IgD-negative memory B cell (primary cell): ENCODE measurements at regions not wholly inside any gene's neighbourhood (a gene's known extent, or its start where the extent isn't known, plus 50 kb on each side); places are given as distances from the start of the nearest gene placed in this dataset.
"Not testable (repeated sequence)": the region's sequence is repeated elsewhere in the genome, so short reads cannot be mapped to it uniquely, and the experiment has no call there.

Experiments used
- H3K27ac Mint-ChIP-seq, 3 donors: one replicate each; pipeline ENCODE4 v1.8.0; 2020 to 2022; ENCODE audit warnings: mild to moderate bottlenecking in 3 of 3, mixed read lengths in 3 of 3, moderate library complexity in 1 of 3
- H3K27me3 Mint-ChIP-seq: one replicate; pipeline ENCODE4 v1.8.0; 2021; ENCODE audit warnings: mixed read lengths
- H3K36me3 Mint-ChIP-seq: one replicate; pipeline ENCODE4 v1.8.0; 2020; ENCODE audit warnings: mild to moderate bottlenecking, mixed read lengths
- H3K4me1 Mint-ChIP-seq, 3 donors: one replicate each; pipeline ENCODE4 v1.8.0; 2020 to 2022; ENCODE audit warnings: mixed read lengths in 3 of 3, mild to moderate bottlenecking in 1 of 3
- H3K4me3 Mint-ChIP-seq, 4 donors: one replicate each; pipeline ENCODE4 v1.8.0; 2020 to 2022; ENCODE audit warnings: mild to moderate bottlenecking in 4 of 4, mixed read lengths in 4 of 4, moderate library complexity in 3 of 4
- H3K9me3 Mint-ChIP-seq, 3 donors: one replicate each; pipeline ENCODE4 v1.8.0; 2020 to 2021; ENCODE audit warnings: mixed read lengths in 3 of 3, mild to moderate bottlenecking in 1 of 3

GRCh38 chr20:52433326-52434040, 241.9 kb upstream of the ZFP64 start:
- Mint-ChIP-seq H3K9me3 (peaks cover 6 to 8% (median 8%) of the 10 kb centered on the region in 3 donors), H3K27ac (no peak overlapping the region), H3K36me3 (peaks cover 2% of the 10 kb centered on the region), H3K4me1 (no peaks in the 10 kb centered on the region), H3K4me3 (no peak overlapping the region), H3K27me3 (peaks cover 2% of the 10 kb centered on the region)

- Mint-ChIP-seq H3K27ac (no peak overlapping the region), H3K36me3 (peaks cover 2% of the 10 kb centered on the region), H3K4me1 (no peaks in the 10 kb centered on the region), H3K4me3 (no peak overlapping the region), H3K9me3 (peaks cover 6 to 8% (median 8%) of the 10 kb centered on the region in 3 donors), H3K27me3 (peaks cover 2% of the 10 kb centered on the region)
Measured at GRCh38 chr20:52432740-52433139, 241.2 kb upstream of the ZFP64 start.

GRCh38 chr20:52429029-52429428, 237.4 kb upstream of the ZFP64 start:
- H3K36me3 Mint-ChIP-seq, result peaks cover 4% of the 10 kb centered on the region
- H3K27ac Mint-ChIP-seq, result no peak overlapping the region
- H3K4me1 Mint-ChIP-seq, result no peaks in the 10 kb centered on the region
- H3K9me3 Mint-ChIP-seq, result peaks cover 6 to 8% (median 8%) of the 10 kb centered on the region in 3 donors
- peaks cover 2% of the 10 kb centered on the region for H3K27me3 Mint-ChIP-seq
- H3K4me3 Mint-ChIP-seq, result no peak overlapping the region

- peaks cover 6 to 8% (median 8%) of the 10 kb centered on the region in 3 donors for H3K9me3 Mint-ChIP-seq
- no peak overlapping the region for H3K4me3 Mint-ChIP-seq
- no peaks in the 10 kb centered on the region for H3K4me1 Mint-ChIP-seq
- H3K27me3 Mint-ChIP-seq, result peaks cover 2% of the 10 kb centered on the region
- no peak overlapping the region for H3K27ac Mint-ChIP-seq
- peaks cover 4% of the 10 kb centered on the region for H3K36me3 Mint-ChIP-seq
Measured at GRCh38 chr20:52427960-52428359, 236.4 kb upstream of the ZFP64 start.

GRCh38 chr20:52426856-52427255, 235.3 kb upstream of the ZFP64 start:
- peaks cover 6 to 8% (median 8%) of the 10 kb centered on the region in 3 donors for H3K9me3 Mint-ChIP-seq
- H3K4me3 Mint-ChIP-seq, result no peak overlapping the region
- peaks cover 2% of the 10 kb centered on the region for H3K27me3 Mint-ChIP-seq
- peaks cover 4% of the 10 kb centered on the region for H3K36me3 Mint-ChIP-seq
- no peaks in the 10 kb centered on the region for H3K4me1 Mint-ChIP-seq
- no peak overlapping the region for H3K27ac Mint-ChIP-seq

- Mint-ChIP-seq H3K4me1 (no peaks in the 10 kb centered on the region), H3K36me3 (peaks cover 4% of the 10 kb centered on the region), H3K9me3 (peaks cover 4 to 7% (median 5%) of the 10 kb centered on the region in 3 donors), H3K27ac (no peak overlapping the region), H3K4me3 (no peak overlapping the region), H3K27me3 (no peaks in the 10 kb centered on the region)
Measured at GRCh38 chr20:52425701-52426100, 234.1 kb upstream of the ZFP64 start.

GRCh38 chr20:52425253-52425652, 233.7 kb upstream of the ZFP64 start:
- Mint-ChIP-seq H3K4me3 (no peak overlapping the region), H3K27ac (no peak overlapping the region), H3K36me3 (peaks cover 4% of the 10 kb centered on the region), H3K4me1 (no peaks in the 10 kb centered on the region), H3K9me3 (peaks cover 4 to 7% (median 5%) of the 10 kb centered on the region in 3 donors), H3K27me3 (no peaks in the 10 kb centered on the region)

- H3K9me3 Mint-ChIP-seq, result peaks cover 6 to 11% (median 7%) of the 10 kb centered on the region in 3 donors
- not testable (repeated sequence) for H3K4me1 Mint-ChIP-seq, H3K36me3 Mint-ChIP-seq, H3K4me3 Mint-ChIP-seq, H3K27me3 Mint-ChIP-seq
- H3K27ac Mint-ChIP-seq, result peak overlapping the region in 1 of 3 donors; percentile 63
Measured at GRCh38 chr20:52424357-52424942, 232.9 kb upstream of the ZFP64 start.

GRCh38 chr20:52423536-52424140, 232.1 kb upstream of the ZFP64 start:
- not testable (repeated sequence) for H3K4me3 Mint-ChIP-seq, H3K36me3 Mint-ChIP-seq, H3K4me1 Mint-ChIP-seq, H3K27me3 Mint-ChIP-seq, H3K27ac Mint-ChIP-seq
- H3K9me3 Mint-ChIP-seq, result peaks cover 4 to 15% (median 5%) of the 10 kb centered on the region in 3 donors

GRCh38 chr20:52422574-52423336, 231.2 kb upstream of the ZFP64 start:
- H3K27me3 Mint-ChIP-seq, result no peaks in the 10 kb centered on the region
- no peaks in the 10 kb centered on the region for H3K4me1 Mint-ChIP-seq
- H3K4me3 Mint-ChIP-seq, result no peak overlapping the region
- peaks cover 4 to 17% (median 5%) of the 10 kb centered on the region in 3 donors for H3K9me3 Mint-ChIP-seq
- H3K36me3 Mint-ChIP-seq, result peaks cover 2% of the 10 kb centered on the region
- H3K27ac Mint-ChIP-seq, result no peak overlapping the region

GRCh38 chr20:52420805-52421204, 229.2 kb upstream of the ZFP64 start:
- H3K27ac Mint-ChIP-seq, result no peak overlapping the region
- peaks cover 4 to 17% (median 5%) of the 10 kb centered on the region in 3 donors for H3K9me3 Mint-ChIP-seq
- H3K27me3 Mint-ChIP-seq, result no peaks in the 10 kb centered on the region
- H3K36me3 Mint-ChIP-seq, result no peaks in the 10 kb centered on the region
- H3K4me1 Mint-ChIP-seq, result no peaks in the 10 kb centered on the region
- no peak overlapping the region for H3K4me3 Mint-ChIP-seq

- Mint-ChIP-seq H3K27ac (no peak overlapping the region), H3K4me1 (no peaks in the 10 kb centered on the region), H3K4me3 (no peak overlapping the region), H3K9me3 (peaks cover 4 to 17% (median 5%) of the 10 kb centered on the region in 3 donors), H3K36me3 (peaks cover 2% of the 10 kb centered on the region), H3K27me3 (no peaks in the 10 kb centered on the region)
Measured at GRCh38 chr20:52419205-52419604, 227.6 kb upstream of the ZFP64 start.

- H3K27ac Mint-ChIP-seq, result no peak overlapping the region
- H3K27me3 Mint-ChIP-seq, result no peaks in the 10 kb centered on the region
- H3K4me3 Mint-ChIP-seq, result no peak overlapping the region
- peaks cover 2% of the 10 kb centered on the region for H3K36me3 Mint-ChIP-seq
- H3K9me3 Mint-ChIP-seq, result peaks cover 5 to 26% (median 13%) of the 10 kb centered on the region in 3 donors
- no peaks in the 10 kb centered on the region for H3K4me1 Mint-ChIP-seq
Measured at GRCh38 chr20:52416953-52417352, 225.4 kb upstream of the ZFP64 start.

GRCh38 chr20:52411611-52412010, 220.0 kb upstream of the ZFP64 start:
- Mint-ChIP-seq H3K9me3 (peaks cover 3 to 10% (median 8%) of the 10 kb centered on the region in 3 donors), H3K4me1 (peaks cover 0 to 8% (median 4%) of the 10 kb centered on the region in 3 donors), H3K36me3 (peaks cover 2% of the 10 kb centered on the region), H3K27ac (no peak overlapping the region), H3K27me3 (peaks cover 3% of the 10 kb centered on the region), H3K4me3 (no peak overlapping the region)

GRCh38 chr20:52410731-52411234, 219.2 kb upstream of the ZFP64 start:
- Mint-ChIP-seq H3K4me1 (peaks cover 0 to 14% (median 11%) of the 10 kb centered on the region in 3 donors), H3K27me3 (peaks cover 3% of the 10 kb centered on the region), H3K9me3 (peaks cover 3 to 14% (median 8%) of the 10 kb centered on the region in 3 donors), H3K27ac (peak overlapping the region in 2 of 3 donors; percentile 49 to 71), H3K4me3 (peak overlapping the region in 2 of 4 donors; percentile 11 to 55), H3K36me3 (peaks cover 2% of the 10 kb centered on the region)
